Esophagus squamous epithelium (tissue), 5 donors: ENCODE measurements at regions not wholly inside any gene's neighbourhood (a gene's known extent, or its start where the extent isn't known, plus 50 kb on each side); places are given as distances from the start of the nearest gene placed in this dataset.

Source experiments
- DNase-seq: peaks from one replicate; lab custom pipeline; 2025; lab: John Stamatoyannopoulos, UW
- H3K27ac ChIP-seq, 4 donors: fragments of 200-600 bp; sonication (generic); one replicate each; pipeline ENCODE4 v1.5.1; 2016 to 2019; ENCODE audit warnings: mild to moderate bottlenecking in 1 of 4
- H3K27me3 ChIP-seq, 4 donors: fragments of 200-600 bp; sonication (generic); 1 replicate in 3 of 4; 2 replicates in 1 of 4; pipeline versions ENCODE4 v1.5.1 to v1.6.0; 2017 to 2021; ENCODE audit warnings: antibody characterized with exemption in 1 of 4
- H3K36me3 ChIP-seq, 3 donors: fragments of 200-600 bp; sonication (generic); one replicate each; pipeline ENCODE4 v1.5.1; 2016 to 2019
- H3K4me1 ChIP-seq, 3 donors: fragments of 200-600 bp; sonication (generic); one replicate each; pipeline ENCODE4 v1.5.1; 2017 to 2019
- H3K4me3 ChIP-seq, 4 donors: fragments of 200-600 bp; sonication (generic); 1 replicate in 3 of 4; 2 replicates in 1 of 4; pipeline ENCODE4 v1.5.1; 2016 to 2019; ENCODE audit warnings: mild to moderate bottlenecking in 2 of 4, moderate library complexity in 1 of 4
- H3K9me3 ChIP-seq, 3 donors: fragments of 200-600 bp; sonication (generic); one replicate each; pipeline ENCODE4 v1.5.1; 2016 to 2019
- CTCF ChIP-seq, 6 experiments: fragments of 450-650 bp in 4 of 6; fragments of 200-600 bp in 2 of 6; sonication (generic) in 2 of 6; IDR thresholded peaks; one replicate each; pipeline ENCODE4 v1.5.1; 2016 to 2019; ENCODE audit warnings: antibody characterized with exemption in 6 of 6, mild to moderate bottlenecking in 4 of 6, moderate library complexity in 4 of 6
- POLR2A ChIP-seq, 4 donors: fragments of 450-650 bp; IDR thresholded peaks; one replicate each; pipeline ENCODE4 v1.6.1; 2017; ENCODE audit warnings: antibody characterized with exemption in 4 of 4, mild to moderate bottlenecking in 4 of 4, moderate library complexity in 3 of 4
- WGBS, 2 donors: methylation state at CpG; one replicate each; pipeline ENCODE4 v1.1.5; 2018; 5-methylcytosine and 5-hydroxymethylcytosine counted together
- intact Hi-C: fragments of 100-400 bp; cut with DNase I; formaldehyde crosslinking; loops from one replicate; pipeline ENCODE4 v1.15.0; 2022
- donor health status: DM: yes; HTN: yes; CAD: no.

GRCh38 chr14:22428700-22429291 is 160.2 kb downstream of the DAD1 start:
- no peaks in the 10 kb centered on the region for H3K27me3 ChIP-seq
- H3K27ac ChIP-seq = peak overlapping the region; percentile 26 to 70 (median 42)
- TF ChIP-seq CTCF (IDR thresholded peaks at IDR 0.05) (no peak), POLR2A (IDR thresholded peaks at IDR 0.05) (no peak)
- H3K4me1 ChIP-seq = peaks cover 34 to 72% (median 46%) of the 10 kb centered on the region in 3 donors
- no peak for DNase-seq
- no peaks in the 10 kb centered on the region for H3K9me3 ChIP-seq
- no peaks in the 10 kb centered on the region for H3K36me3 ChIP-seq
- intact Hi-C loops = no loop called here
- H3K4me3 ChIP-seq = no peak overlapping the region
- WGBS, 2 donors = 44 to 64% methylated on average over 7 of the region's 7 CpGs

- H3K4me1 ChIP-seq = peaks cover 25 to 62% (median 36%) of the 10 kb centered on the region in 3 donors
- H3K9me3 ChIP-seq = no peaks in the 10 kb centered on the region
- no peaks in the 10 kb centered on the region for H3K36me3 ChIP-seq
- no peaks in the 10 kb centered on the region for H3K27me3 ChIP-seq
- peak overlapping the region in 3 of 4 donors; percentile 15 to 48 (median 18) for H3K4me3 ChIP-seq
- peak overlapping the region; percentile 52 to 70 (median 66) for H3K27ac ChIP-seq
- TF ChIP-seq CTCF (IDR thresholded peaks at IDR 0.05) = no peak
- TF ChIP-seq POLR2A (IDR thresholded peaks at IDR 0.05) = no peak
- DNase-seq = no peak
- intact Hi-C loops = no loop called here
- 7 to 26% methylated on average over 9 of the region's 9 CpGs for WGBS, 2 donors
Measured at GRCh38 chr14:22427771-22428231, 161.2 kb downstream of the DAD1 start.

- TF ChIP-seq CTCF (IDR thresholded peaks at IDR 0.05) (no peak), POLR2A (IDR thresholded peaks at IDR 0.05) (no peak)
- H3K4me3 ChIP-seq = no peak overlapping the region
- no peak for DNase-seq
- intact Hi-C loops = no loop called here
- H3K27me3 ChIP-seq = no peaks in the 10 kb centered on the region
- no peaks in the 10 kb centered on the region for H3K9me3 ChIP-seq
- H3K36me3 ChIP-seq = no peaks in the 10 kb centered on the region
- 86 to 93% methylated on average over 5 to 7 of the region's 7 CpGs for WGBS, 2 donors
- H3K27ac ChIP-seq = no peak overlapping the region
- H3K4me1 ChIP-seq = peaks cover 18 to 51% (median 26%) of the 10 kb centered on the region in 3 donors
Measured at GRCh38 chr14:22426711-22427110, 162.3 kb downstream of the DAD1 start.

GRCh38 chr14:22423958-22424357 is 165.1 kb downstream of the DAD1 start:
- 69 to 78% methylated on average over 4 of the region's 4 CpGs for WGBS, 2 donors
- TF ChIP-seq CTCF (IDR thresholded peaks at IDR 0.05) (no peak), POLR2A (IDR thresholded peaks at IDR 0.05) (no peak)
- H3K27ac ChIP-seq = no peak overlapping the region
- intact Hi-C loops = no loop called here
- DNase-seq = no peak
- H3K4me3 ChIP-seq = no peak overlapping the region
- H3K4me1 ChIP-seq = peaks cover 15 to 31% (median 19%) of the 10 kb centered on the region in 3 donors
- no peaks in the 10 kb centered on the region for H3K36me3 ChIP-seq
- H3K9me3 ChIP-seq = no peaks in the 10 kb centered on the region
- H3K27me3 ChIP-seq = no peaks in the 10 kb centered on the region

GRCh38 chr14:22422238-22422637 is 166.8 kb downstream of the DAD1 start:
- Histone ChIP-seq H3K9me3 (no peaks in the 10 kb centered on the region), H3K36me3 (no peaks in the 10 kb centered on the region), H3K27me3 (no peaks in the 10 kb centered on the region), H3K27ac (no peak overlapping the region), H3K4me1 (peaks cover under 1 to 14% (median 3%) of the 10 kb centered on the region in 3 donors), H3K4me3 (no peak overlapping the region)
- 92 to 93% methylated on average over 3 of the region's 3 CpGs for WGBS, 2 donors
- intact Hi-C loops = no loop called here
- DNase-seq = no peak
- TF ChIP-seq CTCF (IDR thresholded peaks at IDR 0.05) = no peak
- no peak for TF ChIP-seq POLR2A (IDR thresholded peaks at IDR 0.05)
